ENCODE measurements at regions not wholly inside any gene's neighbourhood (a gene's known extent, or its start where the extent isn't known, plus 50 kb on each side); places are given as distances from the start of the nearest gene placed in this dataset.

- no peak for TF ChIP-seq POLR2A (IDR thresholded peaks at IDR 0.05)
- TF ChIP-seq CTCF (IDR thresholded peaks at IDR 0.05): no peak
Observed at GRCh38 chr5:125470280-125470902, 724.0 kb upstream of the ZNF608 start.
